Activated CD8-positive, alpha-beta T cell treated with anti-CD3 and anti-CD28 coated beads for 36 hours (primary cell): ENCODE measurements at regions not wholly inside any gene's neighbourhood (a gene's known extent, or its start where the extent isn't known, plus 50 kb on each side); places are given as distances from the start of the nearest gene placed in this dataset.

ENCODE experiments used
- ATAC-seq: fragments of 200-7000 bp; cut with Tn5 transposase; one replicate; pipeline ENCODE4 v1.10.0; 2021; ENCODE audit warnings: mild to moderate bottlenecking, moderate library complexity
- CTCF ChIA-PET: fragments of 350-600 bp; sonication (Branson Sonifier 250); formaldehyde crosslinking; loops from one replicate; lab custom pipeline; 2021; ENCODE audit warnings: antibody characterized with exemption; lab: Charles Lee
- POLR2A ChIA-PET: fragments of 350-600 bp; sonication (Branson Sonifier 250); formaldehyde crosslinking; loops from one replicate; lab custom pipeline; 2021; ENCODE audit warnings: antibody characterized with exemption; lab: Charles Lee
- DNase-seq: peaks from one replicate; pipeline ENCODE4 v3.0.0-alpha.2; 2020
- H3K27ac Mint-ChIP-seq: one replicate; pipeline ENCODE4 v1.8.0; 2021; ENCODE audit warnings: mild to moderate bottlenecking, mixed read lengths
- H3K27me3 Mint-ChIP-seq: one replicate; pipeline ENCODE4 v1.8.0; 2021; ENCODE audit warnings: mixed read lengths
- H3K36me3 Mint-ChIP-seq: one replicate; pipeline ENCODE4 v1.8.0; 2021; ENCODE audit warnings: low read depth, mixed read lengths
- H3K4me1 Mint-ChIP-seq: one replicate; pipeline ENCODE4 v1.8.0; 2021; ENCODE audit warnings: low read depth, mixed read lengths
- H3K4me3 Mint-ChIP-seq: one replicate; pipeline ENCODE4 v1.8.0; 2021; ENCODE audit warnings: mild to moderate bottlenecking, moderate library complexity, mixed read lengths
- H3K9me3 Mint-ChIP-seq: one replicate; pipeline ENCODE4 v1.8.0; 2021; ENCODE audit warnings: mixed read lengths
- CTCF ChIP-seq: fragments of 200-600 bp; IDR thresholded peaks from one replicate; pipeline ENCODE4 v1.8.0; 2022; ENCODE audit warnings: antibody characterized with exemption, mild to moderate bottlenecking
- intact Hi-C: fragments of 100-400 bp; cut with micrococcal nuclease; formaldehyde crosslinking; loops from one replicate; pipeline ENCODE4 v1.10.0; 2022

- ChIA-PET CTCF (interaction anchor here (1.4 kb wide), 1 partner anchor 9 kb away, joined by 3 read pairs; no protein-coding TSS in a partner anchor), POLR2A (no interaction called here)
- Mint-ChIP-seq H3K27me3 (no peaks in the 10 kb centered on the region), H3K27ac (no peak overlapping the region), H3K9me3 (no peaks in the 10 kb centered on the region), H3K36me3 (peaks cover under 1% of the 10 kb centered on the region), H3K4me1 (peaks cover 11% of the 10 kb centered on the region), H3K4me3 (no peak overlapping the region)
- no peak for ATAC-seq
- no peak for TF ChIP-seq CTCF
- intact Hi-C loops, result no loop called here
- DNase-seq, result no peak
Observed at GRCh38 chr2:189249901-189250300, 70.3 kb upstream of the COL5A2 start.

GRCh38 chr2:189252991-189253675 lies 73.6 kb upstream of the COL5A2 start:
- no peak for TF ChIP-seq CTCF
- intact Hi-C loops, result no loop called here
- ATAC-seq (no peak), DNase-seq (no peak)
- peaks cover 22% of the 10 kb centered on the region for H3K4me1 Mint-ChIP-seq
- no peaks in the 10 kb centered on the region for H3K27me3 Mint-ChIP-seq
- ChIA-PET POLR2A (interaction anchor here (0.6 kb wide), 1 partner anchor 642 kb away, joined by 3 read pairs; no protein-coding TSS in a partner anchor), CTCF (interaction anchor here (1.0 to 1.6 kb wide), 2 partner anchors 8 to 110 kb away, joined by 4 read pairs; no protein-coding TSS in a partner anchor)
- peaks cover 1% of the 10 kb centered on the region for H3K36me3 Mint-ChIP-seq
- no peaks in the 10 kb centered on the region for H3K9me3 Mint-ChIP-seq
- no peak overlapping the region for H3K27ac Mint-ChIP-seq
- H3K4me3 Mint-ChIP-seq, result no peak overlapping the region

- Mint-ChIP-seq H3K27me3 (no peaks in the 10 kb centered on the region), H3K4me3 (no peak overlapping the region), H3K4me1 (peaks cover 27% of the 10 kb centered on the region), H3K9me3 (no peaks in the 10 kb centered on the region), H3K27ac (no peak overlapping the region), H3K36me3 (peaks cover 4% of the 10 kb centered on the region)
- ChIA-PET POLR2A (no interaction called here), CTCF (interaction anchor here (1.6 kb wide), 1 partner anchor 8 kb away, joined by 4 read pairs; no protein-coding TSS in a partner anchor)
- DNase-seq (no peak), ATAC-seq (no peak)
- intact Hi-C loops, result no loop called here
- TF ChIP-seq CTCF, result no peak
Observed at GRCh38 chr2:189253836-189254235, 74.3 kb upstream of the COL5A2 start.

DNA sequence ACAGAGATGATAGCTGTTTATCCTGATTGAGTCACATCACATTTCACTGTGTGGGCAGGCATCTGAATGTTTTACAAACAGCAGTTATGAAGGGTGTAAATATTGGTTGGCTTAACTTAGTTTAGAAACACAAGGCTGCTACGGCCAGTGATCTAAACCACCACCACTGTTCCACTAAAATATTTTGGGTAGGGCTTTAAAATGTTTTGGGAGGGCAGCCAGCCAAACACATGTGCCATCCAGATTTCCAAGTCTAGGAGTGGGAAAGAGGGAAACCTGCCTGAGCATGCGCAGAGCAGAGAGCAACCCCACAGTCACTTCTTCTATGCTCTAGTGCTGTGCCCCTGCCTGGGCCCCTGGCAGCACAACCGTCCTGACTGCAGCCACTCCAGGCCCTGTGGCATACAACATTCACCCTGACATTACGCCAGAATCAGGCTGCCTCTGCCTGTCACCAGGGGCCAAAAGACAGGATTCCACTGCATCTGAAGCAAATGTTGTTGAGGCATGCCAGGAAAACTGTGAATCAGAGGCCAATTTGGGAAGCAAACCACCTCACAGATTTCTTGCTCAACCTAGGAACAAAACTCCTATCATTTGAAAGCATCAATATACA lies 74.8 kb upstream of the COL5A2 start:
- Mint-ChIP-seq H3K36me3 (peaks cover 4% of the 10 kb centered on the region), H3K27ac (no peak overlapping the region), H3K9me3 (no peaks in the 10 kb centered on the region), H3K4me1 (peaks cover 30% of the 10 kb centered on the region), H3K27me3 (no peaks in the 10 kb centered on the region), H3K4me3 (no peak overlapping the region)
- CTCF ChIA-PET, result no interaction called here
- DNase-seq (no peak), ATAC-seq (no peak)
- intact Hi-C loops, result no loop called here
- no peak for TF ChIP-seq CTCF
- POLR2A ChIA-PET, result no interaction called here

- ATAC-seq (peak; percentile 67), DNase-seq (peak; percentile 17)
- Mint-ChIP-seq H3K27ac (peak overlapping the region; percentile 47), H3K9me3 (no peaks in the 10 kb centered on the region), H3K4me1 (peaks cover 36% of the 10 kb centered on the region), H3K27me3 (no peaks in the 10 kb centered on the region), H3K36me3 (peaks cover 4% of the 10 kb centered on the region), H3K4me3 (no peak overlapping the region)
- ChIA-PET CTCF (no interaction called here), POLR2A (no interaction called here)
- no peak for TF ChIP-seq CTCF
- intact Hi-C loops, result no loop called here
Observed at GRCh38 chr2:189255711-189256110, 76.2 kb upstream of the COL5A2 start.
